HepG2 (cell line): ENCODE measurements at regions not wholly inside any gene's neighbourhood (a gene's known extent, or its start where the extent isn't known, plus 50 kb on each side); places are given as distances from the start of the nearest gene placed in this dataset.

ENCODE experiments used
- TF ChIP-seq, protein P1 (sequence below): sonication (generic); formaldehyde crosslinking; IDR thresholded peaks from 2 replicates; pipeline ENCODE4 v1.5.1; 2020; ENCODE audit warnings: mild to moderate bottlenecking, missing genetic modification reagents
- TF ChIP-seq, protein P2 (sequence below): sonication (generic); formaldehyde crosslinking; IDR thresholded peaks from 2 replicates; pipeline ENCODE4 v1.5.0; 2020; ENCODE audit warnings: mild to moderate bottlenecking, missing genetic modification reagents, borderline replicate concordance

DNA sequence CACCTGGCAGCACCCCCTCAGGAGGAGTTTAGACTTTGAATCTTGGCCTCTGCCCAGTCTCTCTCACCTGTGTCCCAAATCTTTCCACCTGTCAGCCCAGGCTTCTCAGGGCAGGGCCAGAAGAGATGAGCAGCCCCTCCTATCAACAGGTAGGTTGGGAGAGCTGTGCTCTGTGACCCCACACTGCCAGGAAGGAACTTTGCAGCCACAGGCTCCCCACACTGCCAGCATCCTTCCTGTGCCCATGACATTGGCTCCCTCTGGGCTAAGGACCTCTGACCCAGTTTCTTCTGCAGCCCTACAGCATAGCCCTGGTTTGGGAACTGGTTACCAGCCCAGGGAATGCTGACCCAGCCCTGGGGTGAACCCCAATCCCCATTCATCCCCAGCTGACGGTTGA lies 115.7 kb upstream of the IQSEC1 start:
- TF ChIP-seq, protein P1, sequence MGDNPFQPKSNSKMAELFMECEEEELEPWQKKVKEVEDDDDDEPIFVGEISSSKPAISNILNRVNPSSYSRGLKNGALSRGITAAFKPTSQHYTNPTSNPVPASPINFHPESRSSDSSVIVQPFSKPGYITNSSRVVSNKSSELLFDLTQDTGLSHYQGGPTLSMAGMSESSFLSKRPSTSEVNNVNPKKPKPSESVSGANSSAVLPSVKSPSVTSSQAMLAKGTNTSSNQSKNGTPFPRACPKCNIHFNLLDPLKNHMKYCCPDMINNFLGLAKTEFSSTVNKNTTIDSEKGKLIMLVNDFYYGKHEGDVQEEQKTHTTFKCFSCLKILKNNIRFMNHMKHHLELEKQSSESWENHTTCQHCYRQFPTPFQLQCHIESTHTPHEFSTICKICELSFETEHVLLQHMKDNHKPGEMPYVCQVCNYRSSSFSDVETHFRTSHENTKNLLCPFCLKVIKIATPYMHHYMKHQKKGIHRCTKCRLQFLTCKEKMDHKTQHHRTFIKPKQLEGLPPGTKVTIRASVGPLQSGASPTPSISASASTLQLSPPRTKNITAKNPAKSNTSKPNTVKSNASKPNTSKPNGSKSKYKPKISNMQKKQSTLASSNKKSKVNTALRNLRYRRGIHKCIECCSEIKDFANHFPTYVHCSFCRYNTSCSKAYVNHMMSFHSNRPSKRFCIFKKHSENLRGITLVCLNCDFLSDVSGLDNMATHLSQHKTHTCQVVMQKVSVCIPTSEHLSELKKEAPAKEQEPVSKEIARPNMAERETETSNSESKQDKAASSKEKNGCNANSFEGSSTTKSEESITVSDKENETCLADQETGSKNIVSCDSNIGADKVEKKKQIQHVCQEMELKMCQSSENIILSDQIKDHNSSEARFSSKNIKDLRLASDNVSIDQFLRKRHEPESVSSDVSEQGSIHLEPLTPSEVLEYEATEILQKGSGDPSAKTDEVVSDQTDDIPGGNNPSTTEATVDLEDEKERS (CRISPR knock-in tag), result no peak
- TF ChIP-seq, protein P2, sequence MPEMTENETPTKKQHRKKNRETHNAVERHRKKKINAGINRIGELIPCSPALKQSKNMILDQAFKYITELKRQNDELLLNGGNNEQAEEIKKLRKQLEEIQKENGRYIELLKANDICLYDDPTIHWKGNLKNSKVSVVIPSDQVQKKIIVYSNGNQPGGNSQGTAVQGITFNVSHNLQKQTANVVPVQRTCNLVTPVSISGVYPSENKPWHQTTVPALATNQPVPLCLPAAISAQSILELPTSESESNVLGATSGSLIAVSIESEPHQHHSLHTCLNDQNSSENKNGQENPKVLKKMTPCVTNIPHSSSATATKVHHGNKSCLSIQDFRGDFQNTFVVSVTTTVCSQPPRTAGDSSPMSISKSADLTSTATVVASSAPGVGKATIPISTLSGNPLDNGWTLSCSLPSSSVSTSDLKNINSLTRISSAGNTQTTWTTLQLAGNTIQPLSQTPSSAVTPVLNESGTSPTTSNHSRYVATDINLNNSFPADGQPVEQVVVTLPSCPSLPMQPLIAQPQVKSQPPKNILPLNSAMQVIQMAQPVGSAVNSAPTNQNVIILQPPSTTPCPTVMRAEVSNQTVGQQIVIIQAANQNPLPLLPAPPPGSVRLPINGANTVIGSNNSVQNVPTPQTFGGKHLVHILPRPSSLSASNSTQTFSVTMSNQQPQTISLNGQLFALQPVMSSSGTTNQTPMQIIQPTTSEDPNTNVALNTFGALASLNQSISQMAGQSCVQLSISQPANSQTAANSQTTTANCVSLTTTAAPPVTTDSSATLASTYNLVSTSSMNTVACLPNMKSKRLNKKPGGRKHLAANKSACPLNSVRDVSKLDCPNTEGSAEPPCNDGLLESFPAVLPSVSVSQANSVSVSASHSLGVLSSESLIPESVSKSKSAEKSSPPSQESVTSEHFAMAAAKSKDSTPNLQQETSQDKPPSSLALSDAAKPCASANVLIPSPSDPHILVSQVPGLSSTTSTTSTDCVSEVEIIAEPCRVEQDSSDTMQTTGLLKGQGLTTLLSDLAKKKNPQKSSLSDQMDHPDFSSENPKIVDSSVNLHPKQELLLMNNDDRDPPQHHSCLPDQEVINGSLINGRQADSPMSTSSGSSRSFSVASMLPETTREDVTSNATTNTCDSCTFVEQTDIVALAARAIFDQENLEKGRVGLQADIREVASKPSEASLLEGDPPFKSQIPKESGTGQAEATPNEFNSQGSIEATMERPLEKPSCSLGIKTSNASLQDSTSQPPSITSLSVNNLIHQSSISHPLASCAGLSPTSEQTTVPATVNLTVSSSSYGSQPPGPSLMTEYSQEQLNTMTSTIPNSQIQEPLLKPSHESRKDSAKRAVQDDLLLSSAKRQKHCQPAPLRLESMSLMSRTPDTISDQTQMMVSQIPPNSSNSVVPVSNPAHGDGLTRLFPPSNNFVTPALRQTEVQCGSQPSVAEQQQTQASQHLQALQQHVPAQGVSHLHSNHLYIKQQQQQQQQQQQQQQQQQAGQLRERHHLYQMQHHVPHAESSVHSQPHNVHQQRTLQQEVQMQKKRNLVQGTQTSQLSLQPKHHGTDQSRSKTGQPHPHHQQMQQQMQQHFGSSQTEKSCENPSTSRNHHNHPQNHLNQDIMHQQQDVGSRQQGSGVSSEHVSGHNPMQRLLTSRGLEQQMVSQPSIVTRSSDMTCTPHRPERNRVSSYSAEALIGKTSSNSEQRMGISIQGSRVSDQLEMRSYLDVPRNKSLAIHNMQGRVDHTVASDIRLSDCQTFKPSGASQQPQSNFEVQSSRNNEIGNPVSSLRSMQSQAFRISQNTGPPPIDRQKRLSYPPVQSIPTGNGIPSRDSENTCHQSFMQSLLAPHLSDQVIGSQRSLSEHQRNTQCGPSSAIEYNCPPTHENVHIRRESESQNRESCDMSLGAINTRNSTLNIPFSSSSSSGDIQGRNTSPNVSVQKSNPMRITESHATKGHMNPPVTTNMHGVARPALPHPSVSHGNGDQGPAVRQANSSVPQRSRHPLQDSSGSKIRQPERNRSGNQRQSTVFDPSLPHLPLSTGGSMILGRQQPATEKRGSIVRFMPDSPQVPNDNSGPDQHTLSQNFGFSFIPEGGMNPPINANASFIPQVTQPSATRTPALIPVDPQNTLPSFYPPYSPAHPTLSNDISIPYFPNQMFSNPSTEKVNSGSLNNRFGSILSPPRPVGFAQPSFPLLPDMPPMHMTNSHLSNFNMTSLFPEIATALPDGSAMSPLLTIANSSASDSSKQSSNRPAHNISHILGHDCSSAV (CRISPR knock-in tag), result no peak
